ENCODE measurements at regions not wholly inside any gene's neighbourhood (a gene's known extent, or its start where the extent isn't known, plus 50 kb on each side); places are given as distances from the start of the nearest gene placed in this dataset.

DNA sequence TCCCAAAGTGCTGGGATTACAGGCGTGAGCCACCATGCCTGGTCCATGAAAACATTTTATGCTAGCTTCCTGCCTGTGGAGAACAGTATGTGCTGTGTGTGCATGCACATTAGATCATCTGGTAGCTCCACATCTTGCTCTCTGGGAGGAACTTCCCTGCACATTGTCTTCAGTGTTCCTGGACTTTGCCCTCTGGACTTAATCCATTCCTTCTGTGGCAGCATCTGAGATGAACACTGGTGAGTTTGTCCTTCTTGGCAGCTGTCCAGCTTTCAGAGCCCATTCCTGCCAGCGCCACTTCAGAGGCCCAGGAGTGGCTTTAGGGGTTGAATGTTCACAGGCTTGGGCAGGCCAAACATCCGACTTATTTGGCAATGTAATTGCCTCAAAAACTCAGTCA lies 65.2 kb downstream of the POU3F3 start:
- intact Hi-C loops (cut with DNase I), result no loop called here
- ATAC-seq (no peak), DNase-seq (no peak)
- H3K27me3 ChIP-seq, result peaks cover 0 to 9% (median 0%) of the 10 kb centered on the region in 7 donors
- peaks cover 0 to 19% (median 1%) of the 10 kb centered on the region in 11 donors for H3K9me3 ChIP-seq
- TF ChIP-seq, protein P1, sequence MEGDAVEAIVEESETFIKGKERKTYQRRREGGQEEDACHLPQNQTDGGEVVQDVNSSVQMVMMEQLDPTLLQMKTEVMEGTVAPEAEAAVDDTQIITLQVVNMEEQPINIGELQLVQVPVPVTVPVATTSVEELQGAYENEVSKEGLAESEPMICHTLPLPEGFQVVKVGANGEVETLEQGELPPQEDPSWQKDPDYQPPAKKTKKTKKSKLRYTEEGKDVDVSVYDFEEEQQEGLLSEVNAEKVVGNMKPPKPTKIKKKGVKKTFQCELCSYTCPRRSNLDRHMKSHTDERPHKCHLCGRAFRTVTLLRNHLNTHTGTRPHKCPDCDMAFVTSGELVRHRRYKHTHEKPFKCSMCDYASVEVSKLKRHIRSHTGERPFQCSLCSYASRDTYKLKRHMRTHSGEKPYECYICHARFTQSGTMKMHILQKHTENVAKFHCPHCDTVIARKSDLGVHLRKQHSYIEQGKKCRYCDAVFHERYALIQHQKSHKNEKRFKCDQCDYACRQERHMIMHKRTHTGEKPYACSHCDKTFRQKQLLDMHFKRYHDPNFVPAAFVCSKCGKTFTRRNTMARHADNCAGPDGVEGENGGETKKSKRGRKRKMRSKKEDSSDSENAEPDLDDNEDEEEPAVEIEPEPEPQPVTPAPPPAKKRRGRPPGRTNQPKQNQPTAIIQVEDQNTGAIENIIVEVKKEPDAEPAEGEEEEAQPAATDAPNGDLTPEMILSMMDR (IDR thresholded peaks at IDR 0.05), result no peak
- H3K4me1 ChIP-seq, result no peaks in the 10 kb centered on the region
- H3K4me3 ChIP-seq, result no peak overlapping the region
- WGBS, 2 donors, result 57 to 63% methylated on average over 3 of the region's 3 CpGs
- H3K36me3 ChIP-seq, result no peaks in the 10 kb centered on the region
- no peak overlapping the region for H3K27ac ChIP-seq

DNA sequence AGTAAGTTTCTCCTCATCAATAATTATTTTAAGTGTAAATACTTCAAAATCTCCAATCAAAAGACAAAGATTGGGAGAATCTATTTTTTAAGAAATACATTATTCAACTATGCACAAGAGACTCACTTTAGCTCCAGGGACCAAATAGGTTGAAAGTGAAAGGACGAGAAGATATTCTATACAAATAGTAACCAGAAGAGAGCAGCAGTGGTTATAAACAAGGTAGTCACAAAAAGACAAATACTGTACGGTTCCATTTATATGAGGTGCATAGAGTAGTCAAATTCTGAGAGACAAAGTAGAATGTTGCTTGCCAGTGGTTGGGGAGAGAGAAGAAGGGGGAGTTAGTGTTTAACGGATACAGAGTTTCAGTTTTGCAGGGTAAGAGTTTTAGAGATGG lies 69.8 kb downstream of the POU3F3 start:
- peaks cover 0 to 19% (median 1%) of the 10 kb centered on the region in 11 donors for H3K9me3 ChIP-seq
- DNase-seq (no peak), ATAC-seq (no peak)
- H3K27ac ChIP-seq, result no peak overlapping the region
- no peaks in the 10 kb centered on the region for H3K4me1 ChIP-seq
- peaks cover 0 to 9% (median 0%) of the 10 kb centered on the region in 7 donors for H3K27me3 ChIP-seq
- intact Hi-C loops (cut with DNase I), result no loop called here
- no peaks in the 10 kb centered on the region for H3K36me3 ChIP-seq
- H3K4me3 ChIP-seq, result no peak overlapping the region
- TF ChIP-seq, protein P1 (IDR thresholded peaks at IDR 0.05), result no peak
- WGBS, 2 donors, result 73 to 76% methylated on average over 3 of the region's 3 CpGs

DNA sequence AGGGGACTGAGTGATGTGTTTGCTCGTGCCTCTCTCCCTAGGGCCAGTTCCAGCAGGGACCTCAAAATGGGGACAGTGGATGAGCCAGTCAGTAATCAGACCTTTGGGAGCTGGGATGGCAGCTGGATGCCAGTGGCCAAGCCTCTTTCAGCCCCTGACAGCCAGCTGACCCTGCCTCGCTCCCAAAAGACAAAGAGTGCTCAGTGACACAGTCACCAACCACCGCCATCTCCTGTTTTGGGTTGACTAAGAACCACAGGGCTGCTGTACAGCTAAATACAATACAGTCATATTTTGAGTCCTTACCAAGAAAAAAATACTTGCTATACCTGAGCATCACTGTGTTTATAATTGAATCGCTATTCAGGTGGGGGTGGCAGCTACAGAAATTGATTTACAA lies 75.7 kb downstream of the POU3F3 start:
- no peak overlapping the region for H3K27ac ChIP-seq
- WGBS, 2 donors, result 64 to 75% methylated on average over 4 of the region's 4 CpGs
- no peaks in the 10 kb centered on the region for H3K9me3 ChIP-seq
- peaks cover 0 to 13% (median 6%) of the 10 kb centered on the region in 7 donors for H3K27me3 ChIP-seq
- no peak for DNase-seq
- no peak overlapping the region for H3K4me3 ChIP-seq
- no peaks in the 10 kb centered on the region for H3K4me1 ChIP-seq
- TF ChIP-seq, protein P1 (IDR thresholded peaks at IDR 0.05), result no peak
- no peaks in the 10 kb centered on the region for H3K36me3 ChIP-seq
- intact Hi-C loops (cut with DNase I), result no loop called here
- ATAC-seq, result no peak

DNA sequence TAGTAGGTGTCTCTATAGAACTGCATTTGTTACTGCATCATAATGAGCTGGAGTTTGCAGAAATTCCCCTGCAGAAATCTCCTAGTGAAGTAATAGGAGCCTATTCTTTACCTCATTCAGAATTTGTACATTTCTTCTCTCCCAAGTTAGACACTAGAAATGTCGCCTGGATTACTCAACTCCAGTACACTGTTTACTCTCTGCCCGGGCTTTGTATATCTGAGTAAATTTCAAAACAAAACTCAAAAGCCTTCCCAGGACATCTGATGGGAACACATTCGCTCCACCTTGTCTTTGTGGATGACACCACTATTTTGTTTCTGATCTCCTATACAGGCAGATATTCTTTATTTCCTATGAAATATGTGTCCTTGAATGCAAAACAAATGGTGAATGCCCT lies 76.8 kb downstream of the POU3F3 start:
- intact Hi-C loops (cut with DNase I), result no loop called here
- H3K27me3 ChIP-seq, result peaks cover 0 to 13% (median 6%) of the 10 kb centered on the region in 7 donors
- no peak overlapping the region for H3K27ac ChIP-seq
- H3K4me1 ChIP-seq, result no peaks in the 10 kb centered on the region
- no peak for ATAC-seq
- no peaks in the 10 kb centered on the region for H3K36me3 ChIP-seq
- TF ChIP-seq, protein P1 (IDR thresholded peaks at IDR 0.05), result no peak
- DNase-seq, result no peak
- H3K4me3 ChIP-seq, result no peak overlapping the region
- H3K9me3 ChIP-seq, result no peaks in the 10 kb centered on the region
- WGBS, 2 donors, result 79 to 83% methylated on average over 3 of the region's 3 CpGs
